Ovary (tissue), 7 donors: ENCODE measurements at regions not wholly inside any gene's neighbourhood (a gene's known extent, or its start where the extent isn't known, plus 50 kb on each side); places are given as distances from the start of the nearest gene placed in this dataset.

Experiments used
- DNase-seq, 5 donors: peaks; one replicate each; pipeline ENCODE4 v3.0.0-alpha.2; 2019 to 2020
- H3K27ac ChIP-seq, 2 donors: fragments of 200-600 bp; one replicate each; pipeline versions ENCODE4 v1.5.1 to v1.8.0; 2019 to 2022
- H3K27me3 ChIP-seq: fragments of 200-600 bp; one replicate; pipeline ENCODE4 v1.8.0; 2022
- H3K36me3 ChIP-seq: fragments of 200-600 bp; sonication (generic); one replicate; pipeline ENCODE4 v1.5.1; 2019
- H3K4me1 ChIP-seq: one replicate; pipeline ENCODE4 v1.8.1; 2013; ENCODE audit warnings: mild to moderate bottlenecking, moderate library complexity; ENCODE audit not compliant: insufficient read depth
- H3K4me3 ChIP-seq: fragments of 200-600 bp; sonication (generic); one replicate; pipeline ENCODE4 v1.5.1; 2017
- H3K9me3 ChIP-seq, 2 donors: fragments of 200-600 bp in 1 of 2; sonication (generic) in 1 of 2; one replicate each; pipeline versions ENCODE4 v1.5.1 to v1.8.1; 2013 to 2019; ENCODE audit warnings: mild to moderate bottlenecking in 1 of 2, moderate library complexity in 1 of 2
- EP300 ChIP-seq: sonication (generic); formaldehyde crosslinking; IDR thresholded peaks from one replicate; pipeline ENCODE4 v1.6.1; 2017; ENCODE audit warnings: antibody characterized with exemption
- POLR2A ChIP-seq: fragments of 450-650 bp; IDR thresholded peaks from one replicate; pipeline ENCODE4 v1.6.1; 2017; ENCODE audit warnings: antibody characterized with exemption, mild to moderate bottlenecking, moderate library complexity
- WGBS, 3 donors: extraction: QIAGEN DNeasy Blood & Tissue Kit in 1 of 3; methylation state at CpG; one replicate each; pipeline versions ENCODE4 v1.1.5 to v1.1.7; 2013 to 2017; 5-methylcytosine and 5-hydroxymethylcytosine counted together
- intact Hi-C, 4 donors: fragments of 100-400 bp; cut with DNase I; formaldehyde crosslinking; loops; one replicate each; pipeline versions ENCODE4 v1.11.0 to v1.15.1; 2022 to 2023
- TF ChIP-seq, protein P1 (sequence below), 3 donors: fragments of 450-650 bp in 2 of 3; fragments of 200-600 bp in 1 of 3; IDR thresholded peaks; one replicate each; pipeline versions ENCODE4 v1.5.1 to v1.8.0; 2016 to 2022; ENCODE audit warnings: antibody characterized with exemption in 3 of 3, mild to moderate bottlenecking in 1 of 3
- donor health status: DM: no; HTN: no; CAD: no; lungs with moderate emphysema.
- donor health status: DM: no; HTN: no; CAD: no.
- donor health status: Bipolar disorder and iron deficiency.
- donor health status: DM: no; HTN: no; CAD: no.
- donor health status: DM: yes; HTN: yes; CAD: no.

DNA sequence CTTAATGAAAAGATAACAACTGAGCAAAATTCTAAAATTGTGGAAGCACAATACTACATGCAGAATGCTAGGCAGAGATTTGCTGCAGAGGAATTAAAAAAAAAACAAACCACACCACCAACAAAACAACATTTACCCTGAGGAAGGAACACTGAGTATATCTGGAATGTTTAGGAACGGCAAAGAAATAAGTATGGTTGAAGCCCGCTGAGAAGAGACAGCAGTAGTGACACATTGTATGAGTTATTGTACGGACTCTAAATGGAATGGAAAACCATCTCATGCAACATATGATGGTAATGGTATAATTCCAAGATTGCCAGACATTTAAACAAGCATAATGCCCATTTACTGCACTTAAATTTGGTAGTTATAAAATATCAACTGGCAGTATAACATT, 568.2 kb upstream of the CCDC54 start:
- no peak overlapping the region for H3K27ac ChIP-seq
- H3K4me3 ChIP-seq = no peak overlapping the region
- H3K36me3 ChIP-seq = no peaks in the 10 kb centered on the region
- 89 to 97% (median 92%) methylated on average over 3 of the region's 3 CpGs for WGBS, 3 donors
- intact Hi-C loops = no loop called here
- H3K27me3 ChIP-seq = no peaks in the 10 kb centered on the region
- H3K9me3 ChIP-seq = no peaks in the 10 kb centered on the region
- peaks cover 7% of the 10 kb centered on the region for H3K4me1 ChIP-seq
- TF ChIP-seq POLR2A (no peak), EP300 (no peak)
- TF ChIP-seq, protein P1, sequence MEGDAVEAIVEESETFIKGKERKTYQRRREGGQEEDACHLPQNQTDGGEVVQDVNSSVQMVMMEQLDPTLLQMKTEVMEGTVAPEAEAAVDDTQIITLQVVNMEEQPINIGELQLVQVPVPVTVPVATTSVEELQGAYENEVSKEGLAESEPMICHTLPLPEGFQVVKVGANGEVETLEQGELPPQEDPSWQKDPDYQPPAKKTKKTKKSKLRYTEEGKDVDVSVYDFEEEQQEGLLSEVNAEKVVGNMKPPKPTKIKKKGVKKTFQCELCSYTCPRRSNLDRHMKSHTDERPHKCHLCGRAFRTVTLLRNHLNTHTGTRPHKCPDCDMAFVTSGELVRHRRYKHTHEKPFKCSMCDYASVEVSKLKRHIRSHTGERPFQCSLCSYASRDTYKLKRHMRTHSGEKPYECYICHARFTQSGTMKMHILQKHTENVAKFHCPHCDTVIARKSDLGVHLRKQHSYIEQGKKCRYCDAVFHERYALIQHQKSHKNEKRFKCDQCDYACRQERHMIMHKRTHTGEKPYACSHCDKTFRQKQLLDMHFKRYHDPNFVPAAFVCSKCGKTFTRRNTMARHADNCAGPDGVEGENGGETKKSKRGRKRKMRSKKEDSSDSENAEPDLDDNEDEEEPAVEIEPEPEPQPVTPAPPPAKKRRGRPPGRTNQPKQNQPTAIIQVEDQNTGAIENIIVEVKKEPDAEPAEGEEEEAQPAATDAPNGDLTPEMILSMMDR (IDR thresholded peaks at IDR 0.05) = no peak
- DNase-seq = no peak

DNA sequence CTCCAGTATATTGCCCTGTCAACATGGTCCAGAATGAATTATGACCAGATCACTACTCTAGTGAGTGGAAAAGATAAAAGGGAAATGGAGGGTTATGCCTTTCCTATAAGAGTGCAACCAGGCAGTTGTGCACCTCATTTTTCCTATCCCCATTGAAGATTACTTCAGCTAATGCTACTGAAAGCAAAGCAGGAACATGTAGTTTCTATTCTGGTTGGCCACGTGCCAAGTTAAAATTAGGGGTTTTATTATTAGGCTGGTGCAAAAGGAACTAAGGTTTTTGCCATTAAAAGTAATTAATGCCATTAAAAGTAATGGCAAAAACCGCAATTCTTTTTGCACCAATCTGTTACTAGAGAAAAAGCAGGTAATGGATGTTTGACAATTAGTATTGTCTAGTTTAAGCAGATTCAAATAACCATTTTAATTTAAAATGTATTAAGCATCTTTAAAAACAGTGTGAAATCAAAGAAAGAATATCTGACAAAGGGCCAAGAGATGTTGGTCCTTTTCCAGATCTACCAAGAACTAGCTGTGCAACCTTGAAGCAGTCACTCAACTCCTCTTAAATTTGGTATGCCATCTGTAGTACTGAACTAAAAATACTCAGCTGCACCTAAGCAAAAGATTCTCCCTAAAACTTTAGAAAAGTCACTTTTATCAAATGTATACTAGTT, 567.5 kb upstream of the CCDC54 start:
- H3K27me3 ChIP-seq = no peaks in the 10 kb centered on the region
- 22 to 24% (median 22%) methylated on average over 2 of the region's 2 CpGs for WGBS, 3 donors
- H3K9me3 ChIP-seq = no peaks in the 10 kb centered on the region
- intact Hi-C loops = no loop called here
- TF ChIP-seq POLR2A (no peak), EP300 (no peak)
- TF ChIP-seq, protein P1 (IDR thresholded peaks at IDR 0.05) = no peak
- H3K36me3 ChIP-seq = no peaks in the 10 kb centered on the region
- H3K4me1 ChIP-seq = peaks cover 10% of the 10 kb centered on the region
- H3K4me3 ChIP-seq = no peak overlapping the region
- no peak overlapping the region for H3K27ac ChIP-seq
- DNase-seq = no peak

- intact Hi-C loops = no loop called here
- no peak overlapping the region for H3K27ac ChIP-seq
- 39 to 55% (median 46%) methylated on average over 4 of the region's 4 CpGs for WGBS, 3 donors
- H3K4me3 ChIP-seq = no peak overlapping the region
- H3K36me3 ChIP-seq = no peaks in the 10 kb centered on the region
- no peaks in the 10 kb centered on the region for H3K27me3 ChIP-seq
- TF ChIP-seq, protein P1 (IDR thresholded peaks at IDR 0.05) = no peak
- TF ChIP-seq EP300 = no peak
- no peak for TF ChIP-seq POLR2A
- H3K4me1 ChIP-seq = peaks cover 10% of the 10 kb centered on the region
- DNase-seq = no peak
- no peaks in the 10 kb centered on the region for H3K9me3 ChIP-seq
These were observed 566.9 kb upstream of the CCDC54 start for GRCh38 chr3:106810300-106810875.

DNA sequence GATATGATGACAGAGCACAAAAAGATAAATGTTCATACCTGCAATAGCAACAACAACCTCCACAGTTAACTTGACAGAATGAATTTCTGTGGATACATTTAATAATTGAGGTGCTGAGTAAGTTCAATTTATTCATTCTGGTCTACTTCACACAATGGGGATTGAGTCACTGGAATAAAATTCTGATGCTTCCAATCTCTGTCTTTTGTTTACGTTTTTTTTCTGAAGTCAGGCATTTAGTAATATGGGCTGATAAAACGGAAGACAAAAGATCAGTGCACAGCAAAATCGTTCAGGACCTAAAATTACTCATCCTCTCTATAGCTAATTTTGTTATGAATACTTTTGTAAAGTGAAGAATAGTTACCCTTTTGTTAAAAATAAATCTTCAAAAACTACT, 565.9 kb upstream of the CCDC54 start:
- TF ChIP-seq, protein P1 (IDR thresholded peaks at IDR 0.05) = no peak
- TF ChIP-seq POLR2A = no peak
- TF ChIP-seq EP300 = no peak
- WGBS, 3 donors = 7 to 13% (median 7%) methylated on average over 3 of the region's 3 CpGs
- Histone ChIP-seq H3K36me3 (no peaks in the 10 kb centered on the region), H3K27me3 (no peaks in the 10 kb centered on the region), H3K4me3 (no peak overlapping the region), H3K4me1 (peaks cover 10% of the 10 kb centered on the region), H3K9me3 (no peaks in the 10 kb centered on the region), H3K27ac (no peak overlapping the region)
- intact Hi-C loops = no loop called here
- no peak for DNase-seq
